ENCODE measurements at regions not wholly inside any gene's neighbourhood (a gene's known extent, or its start where the extent isn't known, plus 50 kb on each side); places are given as distances from the start of the nearest gene placed in this dataset.

- Histone ChIP-seq H3K27me3 (ENCODE audit: control insufficient read depth, insufficient read depth, low read length) (peaks cover 3% of the 10 kb centered on the region), H3K36me3 (ENCODE audit: control insufficient read depth, insufficient read depth, low read length) (no peaks in the 10 kb centered on the region), H3K4me3 (ENCODE audit: low read depth, low read length) (no peak overlapping the region)
- no peak for TF ChIP-seq CTCF (IDR thresholded peaks at IDR 0.05; ENCODE audit: insufficient read depth, low read length, poor library complexity, severe bottlenecking)
- no peak for DNase-seq (ENCODE audit: low read depth)
These were observed 535.1 kb downstream of the MATN1 start for GRCh38 chr1:30188329-30188728.

GRCh38 chr1:30187413-30188023 lies 535.9 kb downstream of the MATN1 start:
- DNase-seq (ENCODE audit: low read depth) = no peak
- no peaks in the 10 kb centered on the region for H3K36me3 ChIP-seq (ENCODE audit: control insufficient read depth, insufficient read depth, low read length)
- peaks cover 3% of the 10 kb centered on the region for H3K27me3 ChIP-seq (ENCODE audit: control insufficient read depth, insufficient read depth, low read length)
- TF ChIP-seq CTCF (IDR thresholded peaks at IDR 0.05; ENCODE audit: insufficient read depth, low read length, poor library complexity, severe bottlenecking) = no peak
- no peak overlapping the region for H3K4me3 ChIP-seq (ENCODE audit: low read depth, low read length)

GRCh38 chr1:30186586-30186985 lies 536.8 kb downstream of the MATN1 start:
- Histone ChIP-seq H3K36me3 (ENCODE audit: control insufficient read depth, insufficient read depth, low read length) (no peaks in the 10 kb centered on the region), H3K27me3 (ENCODE audit: control insufficient read depth, insufficient read depth, low read length) (peaks cover 3% of the 10 kb centered on the region), H3K4me3 (ENCODE audit: low read depth, low read length) (no peak overlapping the region)
- DNase-seq (ENCODE audit: low read depth) = no peak
- TF ChIP-seq CTCF (IDR thresholded peaks at IDR 0.05; ENCODE audit: insufficient read depth, low read length, poor library complexity, severe bottlenecking) = no peak

- Histone ChIP-seq H3K36me3 (ENCODE audit: control insufficient read depth, insufficient read depth, low read length) (no peaks in the 10 kb centered on the region), H3K4me3 (ENCODE audit: low read depth, low read length) (no peak overlapping the region), H3K27me3 (ENCODE audit: control insufficient read depth, insufficient read depth, low read length) (peaks cover 3% of the 10 kb centered on the region)
- no peak for TF ChIP-seq CTCF (IDR thresholded peaks at IDR 0.05; ENCODE audit: insufficient read depth, low read length, poor library complexity, severe bottlenecking)
- no peak for DNase-seq (ENCODE audit: low read depth)
These were observed 537.6 kb downstream of the MATN1 start for GRCh38 chr1:30185809-30186208.

GRCh38 chr1:30185313-30185712 lies 538.1 kb downstream of the MATN1 start:
- TF ChIP-seq CTCF (IDR thresholded peaks at IDR 0.05; ENCODE audit: insufficient read depth, low read length, poor library complexity, severe bottlenecking) = no peak
- peaks cover 3% of the 10 kb centered on the region for H3K27me3 ChIP-seq (ENCODE audit: control insufficient read depth, insufficient read depth, low read length)
- DNase-seq (ENCODE audit: low read depth) = no peak

More at GRCh38 chr1:30185313-30185712, 538.1 kb downstream of the MATN1 start:
- Histone ChIP-seq H3K36me3 (ENCODE audit: control insufficient read depth, insufficient read depth, low read length) (no peaks in the 10 kb centered on the region), H3K4me3 (ENCODE audit: low read depth, low read length) (no peak overlapping the region)

All from kidney epithelial cell (primary cell).